Activated CD4-positive, alpha-beta memory T cell treated with anti-CD3 and anti-CD28 coated beads, Interleukin-2, amount 10 ng/mL, durations not matched to agents 7 days and 5 days (primary cell): ENCODE measurements at regions not wholly inside any gene's neighbourhood (a gene's known extent, or its start where the extent isn't known, plus 50 kb on each side); places are given as distances from the start of the nearest gene placed in this dataset.

Experiments
- CTCF ChIA-PET: fragments of 350-600 bp; sonication (Branson Sonifier 250); formaldehyde crosslinking; loops from one replicate; lab custom pipeline; 2021; ENCODE audit warnings: antibody characterized with exemption, inconsistent platforms; lab: Charles Lee
- POLR2A ChIA-PET: fragments of 350-600 bp; sonication (Branson Sonifier 250); formaldehyde crosslinking; loops from one replicate; lab custom pipeline; 2021; ENCODE audit warnings: antibody characterized with exemption; lab: Charles Lee
- DNase-seq: peaks from one replicate; pipeline ENCODE4 v3.0.0-alpha.2; 2020
- H3K27ac Mint-ChIP-seq: one replicate; pipeline ENCODE4 v1.8.0; 2021; ENCODE audit warnings: mild to moderate bottlenecking, mixed read lengths
- H3K27me3 Mint-ChIP-seq: one replicate; pipeline ENCODE4 v1.8.0; 2021; ENCODE audit warnings: mixed read lengths
- H3K36me3 Mint-ChIP-seq: one replicate; pipeline ENCODE4 v1.8.0; 2021; ENCODE audit warnings: low read depth, mixed read lengths
- H3K4me1 Mint-ChIP-seq: one replicate; pipeline ENCODE4 v1.8.0; 2021; ENCODE audit warnings: mixed read lengths
- H3K4me3 Mint-ChIP-seq: one replicate; pipeline ENCODE4 v1.8.0; 2021; ENCODE audit warnings: mild to moderate bottlenecking, mixed read lengths
- H3K9me3 Mint-ChIP-seq: one replicate; pipeline ENCODE4 v1.8.0; 2021; ENCODE audit warnings: mixed read lengths

- no peak for DNase-seq
- H3K4me1 Mint-ChIP-seq: no peaks in the 10 kb centered on the region
- no peak overlapping the region for H3K27ac Mint-ChIP-seq
- no peaks in the 10 kb centered on the region for H3K27me3 Mint-ChIP-seq
- H3K9me3 Mint-ChIP-seq: peaks cover 4% of the 10 kb centered on the region
- ChIA-PET CTCF (no interaction called here), POLR2A (no interaction called here)
- no peak overlapping the region for H3K4me3 Mint-ChIP-seq
- H3K36me3 Mint-ChIP-seq: no peaks in the 10 kb centered on the region
Observed at GRCh38 chr4:8705161-8706145, 112.9 kb downstream of the CPZ start.

GRCh38 chr4:8704632-8705031, 112.1 kb downstream of the CPZ start:
- H3K36me3 Mint-ChIP-seq: no peaks in the 10 kb centered on the region
- peaks cover 3% of the 10 kb centered on the region for H3K9me3 Mint-ChIP-seq
- POLR2A ChIA-PET: no interaction called here

GRCh38 chr4:8703857-8704495, 111.4 kb downstream of the CPZ start:
- Mint-ChIP-seq H3K4me3 (no peak overlapping the region), H3K27ac (no peak overlapping the region)
- POLR2A ChIA-PET: no interaction called here

More at GRCh38 chr4:8704632-8705031, 112.1 kb downstream of the CPZ start:
- no peak overlapping the region for H3K27ac Mint-ChIP-seq
- no peak for DNase-seq
- no peak overlapping the region for H3K4me3 Mint-ChIP-seq
- H3K4me1 Mint-ChIP-seq: no peaks in the 10 kb centered on the region
- CTCF ChIA-PET: no interaction called here
- H3K27me3 Mint-ChIP-seq: peaks cover 3% of the 10 kb centered on the region

GRCh38 chr4:8703401-8703696, 110.8 kb downstream of the CPZ start:
- Mint-ChIP-seq H3K27ac (no peak overlapping the region), H3K4me3 (no peak overlapping the region), H3K27me3 (peaks cover 3% of the 10 kb centered on the region), H3K4me1 (no peaks in the 10 kb centered on the region), H3K36me3 (no peaks in the 10 kb centered on the region), H3K9me3 (no peaks in the 10 kb centered on the region)
- POLR2A ChIA-PET: no interaction called here
- no peak for DNase-seq
- CTCF ChIA-PET: no interaction called here

More at GRCh38 chr4:8703857-8704495, 111.4 kb downstream of the CPZ start:
- CTCF ChIA-PET: no interaction called here
- no peaks in the 10 kb centered on the region for H3K4me1 Mint-ChIP-seq
- peaks cover 3% of the 10 kb centered on the region for H3K27me3 Mint-ChIP-seq
- no peak for DNase-seq
- H3K9me3 Mint-ChIP-seq: no peaks in the 10 kb centered on the region
- no peaks in the 10 kb centered on the region for H3K36me3 Mint-ChIP-seq

- DNase-seq: no peak
- H3K4me1 Mint-ChIP-seq: no peaks in the 10 kb centered on the region
- H3K4me3 Mint-ChIP-seq: no peak overlapping the region
- no peaks in the 10 kb centered on the region for H3K36me3 Mint-ChIP-seq
- POLR2A ChIA-PET: no interaction called here
- H3K9me3 Mint-ChIP-seq: no peaks in the 10 kb centered on the region
- no peak overlapping the region for H3K27ac Mint-ChIP-seq
- CTCF ChIA-PET: no interaction called here
- peaks cover 3% of the 10 kb centered on the region for H3K27me3 Mint-ChIP-seq
Observed at GRCh38 chr4:8702516-8703400, 110.2 kb downstream of the CPZ start.

- Mint-ChIP-seq H3K9me3 (no peaks in the 10 kb centered on the region), H3K27ac (no peak overlapping the region), H3K4me1 (no peaks in the 10 kb centered on the region), H3K36me3 (no peaks in the 10 kb centered on the region), H3K27me3 (peaks cover 3% of the 10 kb centered on the region), H3K4me3 (no peak overlapping the region)
- no peak for DNase-seq
- POLR2A ChIA-PET: no interaction called here
- CTCF ChIA-PET: no interaction called here
Observed at GRCh38 chr4:8702020-8702495, 109.5 kb downstream of the CPZ start.

GRCh38 chr4:8701126-8702019, 108.8 kb downstream of the CPZ start:
- Mint-ChIP-seq H3K27ac (no peak overlapping the region), H3K4me1 (no peaks in the 10 kb centered on the region), H3K4me3 (no peak overlapping the region), H3K27me3 (peaks cover 3% of the 10 kb centered on the region), H3K36me3 (no peaks in the 10 kb centered on the region), H3K9me3 (no peaks in the 10 kb centered on the region)
- POLR2A ChIA-PET: no interaction called here
- CTCF ChIA-PET: no interaction called here
- no peak for DNase-seq

- no peak for DNase-seq
- Mint-ChIP-seq H3K4me3 (no peak overlapping the region), H3K4me1 (no peaks in the 10 kb centered on the region), H3K9me3 (no peaks in the 10 kb centered on the region), H3K27ac (no peak overlapping the region), H3K36me3 (no peaks in the 10 kb centered on the region), H3K27me3 (peaks cover 3% of the 10 kb centered on the region)
- POLR2A ChIA-PET: no interaction called here
- CTCF ChIA-PET: interaction anchor here (1.1 kb wide), 1 partner anchor 12 kb away, joined by 3 read pairs; no protein-coding TSS in a partner anchor
Observed at GRCh38 chr4:8700531-8700930, 108.0 kb downstream of the CPZ start.

GRCh38 chr4:8699479-8700145, 107.0 kb downstream of the CPZ start:
- Mint-ChIP-seq H3K4me1 (no peaks in the 10 kb centered on the region), H3K9me3 (no peaks in the 10 kb centered on the region), H3K27me3 (peaks cover 3% of the 10 kb centered on the region), H3K27ac (no peak overlapping the region), H3K36me3 (no peaks in the 10 kb centered on the region), H3K4me3 (no peak overlapping the region)
- POLR2A ChIA-PET: no interaction called here
- CTCF ChIA-PET: interaction anchor here (1.1 kb wide), 1 partner anchor 11 kb away, joined by 3 read pairs; no protein-coding TSS in a partner anchor
- DNase-seq: no peak

- Mint-ChIP-seq H3K27me3 (peaks cover 3% of the 10 kb centered on the region), H3K27ac (no peak overlapping the region), H3K4me3 (no peak overlapping the region), H3K36me3 (no peaks in the 10 kb centered on the region), H3K9me3 (no peaks in the 10 kb centered on the region), H3K4me1 (no peaks in the 10 kb centered on the region)
- DNase-seq: no peak
- CTCF ChIA-PET: no interaction called here
- POLR2A ChIA-PET: no interaction called here
Observed at GRCh38 chr4:8699063-8699385, 106.5 kb downstream of the CPZ start.

- ChIA-PET POLR2A (no interaction called here), CTCF (no interaction called here)
- no peaks in the 10 kb centered on the region for H3K4me1 Mint-ChIP-seq
- H3K9me3 Mint-ChIP-seq: no peaks in the 10 kb centered on the region
- no peak for DNase-seq
- H3K27ac Mint-ChIP-seq: no peak overlapping the region
- no peak overlapping the region for H3K4me3 Mint-ChIP-seq
- H3K27me3 Mint-ChIP-seq: peaks cover 3% of the 10 kb centered on the region
- H3K36me3 Mint-ChIP-seq: no peaks in the 10 kb centered on the region
Observed at GRCh38 chr4:8698341-8699062, 105.9 kb downstream of the CPZ start.
